Dendritic cell treated with granulocyte-macrophage colony-stimulating factor and Interleukin-4, amounts not matched to agents 40 ng/mL and 50 ng/mL, for 4 days (primary cell): ENCODE measurements at regions not wholly inside any gene's neighbourhood (a gene's known extent, or its start where the extent isn't known, plus 50 kb on each side); places are given as distances from the start of the nearest gene placed in this dataset.

Source experiments
- H3K27ac Mint-ChIP-seq: one replicate; pipeline ENCODE4 v1.8.0; 2022; ENCODE audit warnings: mild to moderate bottlenecking, mixed read lengths
- H3K27me3 Mint-ChIP-seq: one replicate; pipeline ENCODE4 v1.8.0; 2022; ENCODE audit warnings: mild to moderate bottlenecking, mixed read lengths
- H3K36me3 Mint-ChIP-seq: one replicate; pipeline ENCODE4 v1.8.0; 2022; ENCODE audit warnings: low read depth, mixed read lengths
- H3K4me1 Mint-ChIP-seq: one replicate; pipeline ENCODE4 v1.8.0; 2022; ENCODE audit warnings: low read depth, mixed read lengths
- H3K4me3 Mint-ChIP-seq: one replicate; pipeline ENCODE4 v1.8.0; 2022; ENCODE audit warnings: mild to moderate bottlenecking, moderate library complexity, mixed read lengths
- H3K9me3 Mint-ChIP-seq: one replicate; pipeline ENCODE4 v1.8.0; 2022; ENCODE audit warnings: mixed read lengths
- intact Hi-C: fragments of 100-400 bp; cut with micrococcal nuclease; formaldehyde crosslinking; loops from one replicate; pipeline ENCODE4 v1.15.0; 2022

- Mint-ChIP-seq H3K4me1 (no peaks in the 10 kb centered on the region), H3K36me3 (no peaks in the 10 kb centered on the region), H3K9me3 (peaks cover 10% of the 10 kb centered on the region), H3K27me3 (no peaks in the 10 kb centered on the region), H3K27ac (no peak overlapping the region), H3K4me3 (no peak overlapping the region)
- intact Hi-C loops: no loop called here
Measured at GRCh38 chr22:48936391-48936790, 891.3 kb downstream of the BRD1 start.

- H3K27ac Mint-ChIP-seq: no peak overlapping the region
- H3K27me3 Mint-ChIP-seq: no peaks in the 10 kb centered on the region
- peaks cover 10% of the 10 kb centered on the region for H3K9me3 Mint-ChIP-seq
- no peak overlapping the region for H3K4me3 Mint-ChIP-seq
- no peaks in the 10 kb centered on the region for H3K36me3 Mint-ChIP-seq
- no peaks in the 10 kb centered on the region for H3K4me1 Mint-ChIP-seq
- intact Hi-C loops: no loop called here
Measured at GRCh38 chr22:48934446-48934845, 893.2 kb downstream of the BRD1 start.

GRCh38 chr22:48931452-48931851 is 896.2 kb downstream of the BRD1 start:
- Mint-ChIP-seq H3K4me1 (no peaks in the 10 kb centered on the region), H3K27ac (no peak overlapping the region), H3K9me3 (peaks cover 10% of the 10 kb centered on the region), H3K4me3 (no peak overlapping the region), H3K36me3 (no peaks in the 10 kb centered on the region), H3K27me3 (peaks cover 6% of the 10 kb centered on the region)
- intact Hi-C loops: no loop called here

- Mint-ChIP-seq H3K36me3 (no peaks in the 10 kb centered on the region), H3K9me3 (peaks cover 4% of the 10 kb centered on the region), H3K27me3 (peaks cover 7% of the 10 kb centered on the region), H3K4me3 (no peak overlapping the region), H3K27ac (no peak overlapping the region), H3K4me1 (no peaks in the 10 kb centered on the region)
- intact Hi-C loops: no loop called here
Measured at GRCh38 chr22:48929276-48929790, 898.3 kb downstream of the BRD1 start.

- H3K27me3 Mint-ChIP-seq: peaks cover 7% of the 10 kb centered on the region
- no peaks in the 10 kb centered on the region for H3K36me3 Mint-ChIP-seq
- H3K9me3 Mint-ChIP-seq: no peaks in the 10 kb centered on the region
- intact Hi-C loops: no loop called here
- no peak overlapping the region for H3K4me3 Mint-ChIP-seq
- H3K4me1 Mint-ChIP-seq: no peaks in the 10 kb centered on the region
- H3K27ac Mint-ChIP-seq: no peak overlapping the region
Measured at GRCh38 chr22:48927591-48927990, 900.1 kb downstream of the BRD1 start.

- Mint-ChIP-seq H3K4me3 (no peak overlapping the region), H3K36me3 (no peaks in the 10 kb centered on the region), H3K27ac (no peak overlapping the region), H3K9me3 (no peaks in the 10 kb centered on the region), H3K4me1 (no peaks in the 10 kb centered on the region), H3K27me3 (peaks cover 7% of the 10 kb centered on the region)
- intact Hi-C loops: no loop called here
Measured at GRCh38 chr22:48926643-48927042, 901.0 kb downstream of the BRD1 start.

GRCh38 chr22:48926136-48926535 is 901.5 kb downstream of the BRD1 start:
- Mint-ChIP-seq H3K4me3 (no peak overlapping the region), H3K36me3 (no peaks in the 10 kb centered on the region), H3K27ac (no peak overlapping the region), H3K27me3 (peaks cover 7% of the 10 kb centered on the region), H3K4me1 (no peaks in the 10 kb centered on the region), H3K9me3 (no peaks in the 10 kb centered on the region)
- intact Hi-C loops: no loop called here

GRCh38 chr22:48925450-48925849 is 902.2 kb downstream of the BRD1 start:
- intact Hi-C loops: no loop called here
- no peaks in the 10 kb centered on the region for H3K9me3 Mint-ChIP-seq
- H3K4me1 Mint-ChIP-seq: no peaks in the 10 kb centered on the region
- no peak overlapping the region for H3K4me3 Mint-ChIP-seq
- no peak overlapping the region for H3K27ac Mint-ChIP-seq
- H3K36me3 Mint-ChIP-seq: no peaks in the 10 kb centered on the region
- H3K27me3 Mint-ChIP-seq: peaks cover 7% of the 10 kb centered on the region

GRCh38 chr22:48923996-48924395 is 903.7 kb downstream of the BRD1 start:
- Mint-ChIP-seq H3K27ac (no peak overlapping the region), H3K27me3 (peaks cover 4% of the 10 kb centered on the region), H3K9me3 (no peaks in the 10 kb centered on the region), H3K36me3 (no peaks in the 10 kb centered on the region), H3K4me1 (no peaks in the 10 kb centered on the region), H3K4me3 (no peak overlapping the region)
- intact Hi-C loops: no loop called here

GRCh38 chr22:48923165-48923865 is 904.4 kb downstream of the BRD1 start:
- H3K36me3 Mint-ChIP-seq: no peaks in the 10 kb centered on the region
- no peaks in the 10 kb centered on the region for H3K4me1 Mint-ChIP-seq
- H3K27me3 Mint-ChIP-seq: peaks cover 2% of the 10 kb centered on the region
- no peak overlapping the region for H3K27ac Mint-ChIP-seq
- no peak overlapping the region for H3K4me3 Mint-ChIP-seq
- no peaks in the 10 kb centered on the region for H3K9me3 Mint-ChIP-seq
- intact Hi-C loops: no loop called here

- Mint-ChIP-seq H3K4me3 (no peak overlapping the region), H3K36me3 (no peaks in the 10 kb centered on the region), H3K27me3 (peaks cover 2% of the 10 kb centered on the region)
Measured at GRCh38 chr22:48921411-48921903, 906.2 kb downstream of the BRD1 start.

GRCh38 chr22:48920776-48921241 is 906.9 kb downstream of the BRD1 start:
- no peaks in the 10 kb centered on the region for H3K9me3 Mint-ChIP-seq
- intact Hi-C loops: no loop called here

More at GRCh38 chr22:48921411-48921903, 906.2 kb downstream of the BRD1 start:
- no peaks in the 10 kb centered on the region for H3K9me3 Mint-ChIP-seq
- no peak overlapping the region for H3K27ac Mint-ChIP-seq
- intact Hi-C loops: no loop called here
- no peaks in the 10 kb centered on the region for H3K4me1 Mint-ChIP-seq

GRCh38 chr22:48919851-48920589 is 907.7 kb downstream of the BRD1 start:
- H3K27me3 Mint-ChIP-seq: no peaks in the 10 kb centered on the region
- intact Hi-C loops: no loop called here
- H3K4me3 Mint-ChIP-seq: no peak overlapping the region
- no peak overlapping the region for H3K27ac Mint-ChIP-seq
- no peaks in the 10 kb centered on the region for H3K36me3 Mint-ChIP-seq
- no peaks in the 10 kb centered on the region for H3K9me3 Mint-ChIP-seq
- no peaks in the 10 kb centered on the region for H3K4me1 Mint-ChIP-seq

More at GRCh38 chr22:48920776-48921241, 906.9 kb downstream of the BRD1 start:
- peaks cover 2% of the 10 kb centered on the region for H3K27me3 Mint-ChIP-seq
- no peak overlapping the region for H3K4me3 Mint-ChIP-seq
- H3K4me1 Mint-ChIP-seq: no peaks in the 10 kb centered on the region
- H3K36me3 Mint-ChIP-seq: no peaks in the 10 kb centered on the region
- H3K27ac Mint-ChIP-seq: no peak overlapping the region

GRCh38 chr22:48919187-48919590 is 908.5 kb downstream of the BRD1 start:
- Mint-ChIP-seq H3K27ac (no peak overlapping the region), H3K27me3 (peaks cover 5% of the 10 kb centered on the region), H3K4me3 (no peak overlapping the region), H3K9me3 (no peaks in the 10 kb centered on the region), H3K36me3 (no peaks in the 10 kb centered on the region), H3K4me1 (no peaks in the 10 kb centered on the region)
- intact Hi-C loops: no loop called here
